AG04449 (cell line): ENCODE measurements at regions not wholly inside any gene's neighbourhood (a gene's known extent, or its start where the extent isn't known, plus 50 kb on each side); places are given as distances from the start of the nearest gene placed in this dataset.

ENCODE experiments used
- CTCF ChIA-PET: fragments of 350-600 bp; formaldehyde crosslinking; extraction: SDS; loops from one replicate; lab custom pipeline; 2021; ENCODE audit warnings: antibody characterized with exemption; lab: Yijun Ruan, JAX
- POLR2A ChIA-PET: fragments of 400-600, 350-600 bp; formaldehyde crosslinking; extraction: SDS; loops from one replicate; lab custom pipeline; 2020; ENCODE audit warnings: antibody characterized with exemption, inconsistent platforms; lab: Yijun Ruan, JAX
- DNase-seq: peaks from one replicate; pipeline ENCODE4 v3.0.0-alpha.2; 2010; ENCODE audit warnings: low read depth, low spot score
- H3K4me3 ChIP-seq: 2 replicates; pipeline ENCODE4 v1.5.1; 2011; ENCODE audit warnings: low read depth, mild to moderate bottlenecking, control low read depth, low read length
- CTCF ChIP-seq: IDR thresholded peaks from one replicate; pipeline ENCODE4 v1.5.1; 2011; ENCODE audit warnings: mild to moderate bottlenecking, moderate library complexity, low read length, control low read depth, inconsistent platforms; ENCODE audit not compliant: insufficient read depth; ENCODE audit errors: missing control alignments

- no peak for TF ChIP-seq CTCF
- CTCF ChIA-PET = interaction anchor here (0.5 to 0.7 kb wide), 2 partner anchors 165 to 704 kb away, joined by 3 read pairs; no protein-coding TSS in a partner anchor
- DNase-seq = no peak
- POLR2A ChIA-PET = no interaction called here
- H3K4me3 ChIP-seq = no peak overlapping the region
Observed at GRCh38 chr13:109859216-109859835, 72.9 kb upstream of the IRS2 start.

- no peak overlapping the region for H3K4me3 ChIP-seq
- DNase-seq = no peak
- CTCF ChIA-PET = interaction anchor here (1.4 kb wide), 1 partner anchor 251 kb away, joined by 3 read pairs; no protein-coding TSS in a partner anchor
- POLR2A ChIA-PET = no interaction called here
- TF ChIP-seq CTCF = no peak
Observed at GRCh38 chr13:109858319-109858718, 71.9 kb upstream of the IRS2 start.

- H3K4me3 ChIP-seq = no peak overlapping the region
- DNase-seq = no peak
- CTCF ChIA-PET = interaction anchor here (1.4 kb wide), 1 partner anchor 252 kb away, joined by 3 read pairs; no protein-coding TSS in a partner anchor
- TF ChIP-seq CTCF = no peak
- POLR2A ChIA-PET = no interaction called here
Observed at GRCh38 chr13:109857803-109858202, 71.4 kb upstream of the IRS2 start.

GRCh38 chr13:109857325-109857724 lies 70.9 kb upstream of the IRS2 start:
- CTCF ChIA-PET = interaction anchor here (1.4 kb wide), 1 partner anchor 252 kb away, joined by 3 read pairs; no protein-coding TSS in a partner anchor
- H3K4me3 ChIP-seq = no peak overlapping the region
- POLR2A ChIA-PET = no interaction called here
- TF ChIP-seq CTCF = no peak
- no peak for DNase-seq

DNA sequence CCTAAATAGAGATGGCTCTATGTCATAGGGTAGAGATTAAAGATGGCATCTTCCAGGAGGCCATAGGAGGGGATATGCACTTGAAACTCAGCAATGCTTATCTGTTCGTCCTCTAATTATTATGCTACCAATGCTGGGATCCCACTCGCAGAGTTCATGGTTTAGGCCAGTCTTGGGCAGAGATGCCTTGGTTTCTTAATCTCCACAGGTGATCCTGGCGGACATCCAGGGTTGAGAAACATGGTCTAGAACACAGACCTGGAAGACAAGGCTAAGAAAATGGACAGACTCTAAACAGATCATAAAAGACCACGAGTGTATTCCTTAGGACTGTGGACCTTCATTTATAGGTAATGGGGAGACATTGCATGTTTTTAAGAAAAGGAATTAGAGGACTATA lies 70.0 kb upstream of the IRS2 start:
- ChIA-PET CTCF (no interaction called here), POLR2A (no interaction called here)
- no peak for DNase-seq
- H3K4me3 ChIP-seq = no peak overlapping the region
- no peak for TF ChIP-seq CTCF

- CTCF ChIA-PET = no interaction called here
- POLR2A ChIA-PET = no interaction called here
- no peak overlapping the region for H3K4me3 ChIP-seq
- no peak for TF ChIP-seq CTCF
- no peak for DNase-seq
Observed at GRCh38 chr13:109853153-109853552, 66.8 kb upstream of the IRS2 start.
